GM20000 (cell line): ENCODE measurements at regions not wholly inside any gene's neighbourhood (a gene's known extent, or its start where the extent isn't known, plus 50 kb on each side); places are given as distances from the start of the nearest gene placed in this dataset.

ENCODE experiments used
- DNase-seq: peaks from one replicate; pipeline ENCODE4 v3.0.0; 2012; ENCODE audit warnings: low spot score
- CTCF ChIP-seq: IDR thresholded peaks from 2 replicates; pipeline ENCODE4 v1.5.1; 2012; ENCODE audit warnings: mild to moderate bottlenecking, control low read depth; ENCODE audit errors: extremely low read depth, missing control alignments

DNA sequence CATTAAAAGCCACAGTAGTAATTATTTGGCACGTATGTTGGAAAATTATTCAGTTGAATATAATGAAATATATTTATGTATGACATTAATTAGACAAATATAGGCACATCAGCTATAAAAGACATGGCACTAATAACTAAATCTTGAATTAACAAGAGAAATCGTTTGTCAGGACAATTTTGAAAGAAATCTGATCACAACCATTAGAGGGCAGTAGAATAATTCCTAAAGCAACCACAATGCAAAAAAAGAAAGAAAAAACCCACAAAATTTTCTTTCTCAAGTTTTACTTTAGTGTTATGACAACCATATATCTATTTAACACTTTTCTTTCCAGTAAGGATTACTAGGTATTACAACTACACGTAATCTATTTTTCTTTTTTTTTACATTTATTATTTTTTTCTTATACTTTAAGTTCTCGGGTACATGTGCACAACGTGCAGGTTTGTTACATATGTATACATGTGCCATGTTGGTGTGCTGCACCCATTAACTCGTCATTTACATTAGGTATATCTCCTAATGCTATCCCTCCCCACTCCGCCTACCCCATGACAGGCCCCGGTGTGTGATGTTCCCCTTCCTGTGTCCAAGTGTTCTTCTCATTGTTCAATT lies 126.8 kb upstream of the STK17B start:
- peak; percentile 22 for DNase-seq
- peak; percentile 24 for TF ChIP-seq CTCF

DNA sequence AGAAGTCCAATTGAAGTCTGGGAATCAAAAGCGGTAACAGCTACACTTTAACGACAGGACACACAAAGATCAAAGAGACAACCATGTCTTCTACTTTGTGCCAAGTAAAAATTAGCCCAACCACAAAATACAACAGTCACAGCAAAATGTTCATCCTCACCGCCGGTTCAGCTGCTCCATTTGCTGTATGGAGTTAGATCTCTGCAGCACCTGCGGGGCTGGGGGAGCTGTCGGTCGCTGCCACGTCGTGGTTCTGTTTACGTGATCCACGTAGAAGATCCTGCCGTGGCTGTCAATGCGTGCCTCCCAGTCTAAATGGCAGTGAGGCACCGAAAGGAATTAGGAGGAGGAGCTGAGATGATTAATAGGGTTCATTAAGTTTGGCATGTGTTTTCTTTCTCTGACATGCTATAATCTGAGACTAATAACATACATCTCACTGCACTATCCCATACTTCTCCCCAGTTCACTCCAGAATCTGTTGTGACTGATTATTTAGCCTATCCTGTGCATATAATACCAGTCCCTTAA lies 136.5 kb upstream of the STK17B start:
- TF ChIP-seq CTCF, result no peak
- no peak for DNase-seq

GRCh38 chr2:196309691-196310090 lies 138.3 kb upstream of the STK17B start:
- DNase-seq, result no peak
- no peak for TF ChIP-seq CTCF

DNA sequence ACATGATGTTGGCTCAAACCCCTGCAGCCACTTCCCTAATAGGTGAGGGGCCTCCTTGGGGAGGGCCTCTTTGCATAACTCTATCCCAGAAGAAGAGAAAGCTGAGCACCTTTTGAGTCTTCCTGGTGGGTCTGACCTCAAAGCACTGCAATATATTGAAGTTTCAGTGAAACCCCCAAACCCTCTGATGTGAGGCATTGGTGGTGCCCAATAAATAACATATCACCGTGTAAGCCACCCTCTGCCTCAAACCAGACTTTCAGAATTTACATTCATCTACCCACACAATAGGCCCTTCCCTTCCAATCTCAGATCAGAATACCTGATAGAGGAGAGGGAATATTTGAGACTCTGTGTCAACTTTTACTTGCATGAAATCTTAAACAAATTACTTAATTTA lies 142.8 kb upstream of the STK17B start:
- no peak for DNase-seq
- no peak for TF ChIP-seq CTCF

- no peak for TF ChIP-seq CTCF
- no peak for DNase-seq
Observed at GRCh38 chr2:196314780-196315179, 143.4 kb upstream of the STK17B start.

DNA sequence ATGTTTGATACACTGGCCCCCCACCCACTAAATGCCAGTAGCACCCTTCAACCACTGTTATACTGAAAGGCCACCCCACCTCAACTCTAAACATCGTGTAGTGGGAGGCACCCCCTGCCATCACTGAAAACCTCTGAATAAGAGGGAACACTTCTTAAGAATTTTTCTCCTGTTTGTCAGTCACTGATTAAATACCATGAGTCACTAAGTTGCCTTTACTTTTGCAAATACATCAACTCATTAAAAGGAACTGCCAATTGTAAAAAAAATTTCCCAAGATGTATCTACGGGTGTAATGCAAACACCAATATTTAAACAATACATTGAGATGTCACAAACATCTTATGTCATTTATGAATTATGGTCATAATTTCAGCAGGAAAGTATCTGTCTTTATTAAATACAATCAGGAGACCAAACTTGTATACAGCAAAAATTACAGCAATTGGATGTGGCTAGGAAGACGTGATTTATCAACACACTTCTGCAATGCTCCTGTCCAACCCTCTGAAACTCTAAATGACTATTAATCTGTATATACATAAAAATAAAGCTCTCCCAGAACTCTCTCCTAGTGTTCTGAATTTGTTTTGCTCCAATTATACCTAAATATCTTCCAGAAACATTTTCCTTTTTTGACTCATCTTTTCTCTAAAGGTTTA lies 144.1 kb upstream of the STK17B start:
- no peak for TF ChIP-seq CTCF
- no peak for DNase-seq

GRCh38 chr2:196316050-196316430 lies 144.7 kb upstream of the STK17B start:
- TF ChIP-seq CTCF, result no peak
- no peak for DNase-seq
